ENCODE measurements at regions not wholly inside any gene's neighbourhood (a gene's known extent, or its start where the extent isn't known, plus 50 kb on each side); places are given as distances from the start of the nearest gene placed in this dataset.

- no peak for DNase-seq (ENCODE audit: low read depth in 2 of 3, low spot score in 2 of 3)
These were observed 126.4 kb upstream of the DLX2 start for GRCh38 chr2:172229125-172229524.

GRCh38 chr2:172230332-172230888 lies 127.7 kb upstream of the DLX2 start:
- DNase-seq (ENCODE audit: low read depth in 2 of 3, low spot score in 2 of 3), result no peak

- no peak for DNase-seq (ENCODE audit: low read depth in 2 of 3, low spot score in 2 of 3)
These were observed 128.2 kb upstream of the DLX2 start for GRCh38 chr2:172230889-172231401.

GRCh38 chr2:172231508-172231907 lies 128.8 kb upstream of the DLX2 start:
- DNase-seq (ENCODE audit: low read depth in 2 of 3, low spot score in 2 of 3), result no peak

- no peak for DNase-seq (ENCODE audit: low read depth in 2 of 3, low spot score in 2 of 3)
These were observed 130.2 kb upstream of the DLX2 start for GRCh38 chr2:172232708-172233396.

- no peak for DNase-seq (ENCODE audit: low read depth in 2 of 3, low spot score in 2 of 3)
These were observed 131.5 kb upstream of the DLX2 start for GRCh38 chr2:172233987-172234715.

GRCh38 chr2:172234716-172235691 lies 132.3 kb upstream of the DLX2 start:
- DNase-seq (ENCODE audit: low read depth in 2 of 3, low spot score in 2 of 3), result peak in 2 of 3 donors; percentile 61 to 73

GRCh38 chr2:172239944-172240590 lies 137.4 kb upstream of the DLX2 start:
- DNase-seq (ENCODE audit: low read depth in 2 of 3, low spot score in 2 of 3), result no peak

- no peak for DNase-seq (ENCODE audit: low read depth in 2 of 3, low spot score in 2 of 3)
These were observed 138.5 kb upstream of the DLX2 start for GRCh38 chr2:172241222-172241621.

- DNase-seq (ENCODE audit: low read depth in 2 of 3, low spot score in 2 of 3), result no peak
These were observed 139.8 kb upstream of the DLX2 start for GRCh38 chr2:172242471-172242870.

GRCh38 chr2:172242961-172243360 lies 140.3 kb upstream of the DLX2 start:
- no peak for DNase-seq (ENCODE audit: low read depth in 2 of 3, low spot score in 2 of 3)

- DNase-seq (ENCODE audit: low read depth in 2 of 3, low spot score in 2 of 3), result no peak
These were observed 141.9 kb upstream of the DLX2 start for GRCh38 chr2:172244419-172245130.

GRCh38 chr2:172246649-172247048 lies 143.9 kb upstream of the DLX2 start:
- DNase-seq (ENCODE audit: low read depth in 2 of 3, low spot score in 2 of 3), result no peak

- no peak for DNase-seq (ENCODE audit: low read depth in 2 of 3, low spot score in 2 of 3)
These were observed 144.5 kb upstream of the DLX2 start for GRCh38 chr2:172247203-172247602.

GRCh38 chr2:172248381-172248780 lies 145.7 kb upstream of the DLX2 start:
- no peak for DNase-seq (ENCODE audit: low read depth in 2 of 3, low spot score in 2 of 3)

GRCh38 chr2:172248785-172249187 lies 146.1 kb upstream of the DLX2 start:
- DNase-seq (ENCODE audit: low read depth in 2 of 3, low spot score in 2 of 3), result no peak

- DNase-seq (ENCODE audit: low read depth in 2 of 3, low spot score in 2 of 3), result no peak
These were observed 146.6 kb upstream of the DLX2 start for GRCh38 chr2:172249334-172249733.

- DNase-seq (ENCODE audit: low read depth in 2 of 3, low spot score in 2 of 3), result no peak
These were observed 147.3 kb upstream of the DLX2 start for GRCh38 chr2:172249986-172250385.

- DNase-seq (ENCODE audit: low read depth in 2 of 3, low spot score in 2 of 3), result no peak
These were observed 148.5 kb upstream of the DLX2 start for GRCh38 chr2:172251231-172251630.

GRCh38 chr2:172252154-172252553 lies 149.5 kb upstream of the DLX2 start:
- no peak for DNase-seq (ENCODE audit: low read depth in 2 of 3, low spot score in 2 of 3)

All from hematopoietic multipotent progenitor cell (in vitro differentiated cells).